Activated B cell treated with CpG ODN at 0.5 μM for 24 hours (primary cell): ENCODE measurements at regions not wholly inside any gene's neighbourhood (a gene's known extent, or its start where the extent isn't known, plus 50 kb on each side); places are given as distances from the start of the nearest gene placed in this dataset.

Experiments
- ATAC-seq: fragments of 200-7000 bp; cut with Tn5 transposase; one replicate; pipeline ENCODE4 v1.10.0; 2021; ENCODE audit warnings: low read depth, mild to moderate bottlenecking, moderate library complexity
- CTCF ChIA-PET: fragments of 350-600 bp; sonication (Branson Sonifier 250); formaldehyde crosslinking; loops from one replicate; lab custom pipeline; 2021; ENCODE audit warnings: antibody characterized with exemption; lab: Charles Lee
- POLR2A ChIA-PET: fragments of 350-600 bp; sonication (Branson Sonifier 250); formaldehyde crosslinking; loops from one replicate; lab custom pipeline; 2021; ENCODE audit warnings: antibody characterized with exemption; lab: Charles Lee
- DNase-seq: peaks from one replicate; pipeline ENCODE4 v3.0.0; 2022
- H3K27ac Mint-ChIP-seq: one replicate; pipeline ENCODE4 v1.8.0; 2020; ENCODE audit warnings: mixed read lengths
- H3K27me3 Mint-ChIP-seq: one replicate; pipeline ENCODE4 v1.8.0; 2021; ENCODE audit warnings: mixed read lengths
- H3K36me3 Mint-ChIP-seq: one replicate; pipeline ENCODE4 v1.8.0; 2021; ENCODE audit warnings: low read depth, mixed read lengths
- H3K4me1 Mint-ChIP-seq: one replicate; pipeline ENCODE4 v1.8.0; 2021; ENCODE audit warnings: mixed read lengths
- H3K4me3 Mint-ChIP-seq: one replicate; pipeline ENCODE4 v1.8.0; 2020; ENCODE audit warnings: mild to moderate bottlenecking, mixed read lengths
- H3K9me3 Mint-ChIP-seq: one replicate; pipeline ENCODE4 v1.8.0; 2020; ENCODE audit warnings: mixed read lengths
- intact Hi-C: fragments of 100-400 bp; cut with micrococcal nuclease; formaldehyde crosslinking; loops from one replicate; pipeline ENCODE4 v1.15.1; 2024
- TF ChIP-seq, protein P1 (sequence below): fragments of 200-600 bp; IDR thresholded peaks from one replicate; pipeline ENCODE4 v1.8.0; 2022; ENCODE audit warnings: antibody characterized with exemption, mild to moderate bottlenecking

- H3K36me3 Mint-ChIP-seq, result no peaks in the 10 kb centered on the region
- no peak for ATAC-seq
- ChIA-PET CTCF (no interaction called here), POLR2A (no interaction called here)
- peaks cover 53% of the 10 kb centered on the region for H3K27me3 Mint-ChIP-seq
- DNase-seq, result no peak
- no peak overlapping the region for H3K27ac Mint-ChIP-seq
- TF ChIP-seq, protein P1, sequence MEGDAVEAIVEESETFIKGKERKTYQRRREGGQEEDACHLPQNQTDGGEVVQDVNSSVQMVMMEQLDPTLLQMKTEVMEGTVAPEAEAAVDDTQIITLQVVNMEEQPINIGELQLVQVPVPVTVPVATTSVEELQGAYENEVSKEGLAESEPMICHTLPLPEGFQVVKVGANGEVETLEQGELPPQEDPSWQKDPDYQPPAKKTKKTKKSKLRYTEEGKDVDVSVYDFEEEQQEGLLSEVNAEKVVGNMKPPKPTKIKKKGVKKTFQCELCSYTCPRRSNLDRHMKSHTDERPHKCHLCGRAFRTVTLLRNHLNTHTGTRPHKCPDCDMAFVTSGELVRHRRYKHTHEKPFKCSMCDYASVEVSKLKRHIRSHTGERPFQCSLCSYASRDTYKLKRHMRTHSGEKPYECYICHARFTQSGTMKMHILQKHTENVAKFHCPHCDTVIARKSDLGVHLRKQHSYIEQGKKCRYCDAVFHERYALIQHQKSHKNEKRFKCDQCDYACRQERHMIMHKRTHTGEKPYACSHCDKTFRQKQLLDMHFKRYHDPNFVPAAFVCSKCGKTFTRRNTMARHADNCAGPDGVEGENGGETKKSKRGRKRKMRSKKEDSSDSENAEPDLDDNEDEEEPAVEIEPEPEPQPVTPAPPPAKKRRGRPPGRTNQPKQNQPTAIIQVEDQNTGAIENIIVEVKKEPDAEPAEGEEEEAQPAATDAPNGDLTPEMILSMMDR, result no peak
- intact Hi-C loops, result no loop called here
- no peak overlapping the region for H3K4me3 Mint-ChIP-seq
- no peaks in the 10 kb centered on the region for H3K9me3 Mint-ChIP-seq
- H3K4me1 Mint-ChIP-seq, result peaks cover 4% of the 10 kb centered on the region
Measured at GRCh38 chr9:129252937-129253802, 75.1 kb upstream of the IER5L start.

GRCh38 chr9:129250786-129251185 is 72.7 kb upstream of the IER5L start:
- CTCF ChIA-PET, result no interaction called here
- Mint-ChIP-seq H3K4me1 (no peaks in the 10 kb centered on the region), H3K27me3 (peaks cover 43% of the 10 kb centered on the region), H3K27ac (no peak overlapping the region), H3K4me3 (no peak overlapping the region), H3K9me3 (no peaks in the 10 kb centered on the region), H3K36me3 (no peaks in the 10 kb centered on the region)
- TF ChIP-seq, protein P1, result no peak
- intact Hi-C loops, result no loop called here
- DNase-seq (no peak), ATAC-seq (no peak)
- POLR2A ChIA-PET, result no interaction called here

- no peak overlapping the region for H3K27ac Mint-ChIP-seq
- no peak overlapping the region for H3K4me3 Mint-ChIP-seq
- intact Hi-C loops, result no loop called here
- DNase-seq, result no peak
- ATAC-seq, result no peak
- TF ChIP-seq, protein P1, result no peak
- peaks cover 42% of the 10 kb centered on the region for H3K27me3 Mint-ChIP-seq
- ChIA-PET CTCF (no interaction called here), POLR2A (no interaction called here)
- no peaks in the 10 kb centered on the region for H3K9me3 Mint-ChIP-seq
- H3K4me1 Mint-ChIP-seq, result no peaks in the 10 kb centered on the region
- H3K36me3 Mint-ChIP-seq, result no peaks in the 10 kb centered on the region
Measured at GRCh38 chr9:129247285-129248153, 69.5 kb upstream of the IER5L start.

- Mint-ChIP-seq H3K4me1 (no peaks in the 10 kb centered on the region), H3K4me3 (no peak overlapping the region), H3K36me3 (no peaks in the 10 kb centered on the region), H3K27ac (no peak overlapping the region), H3K9me3 (no peaks in the 10 kb centered on the region), H3K27me3 (peaks cover 39% of the 10 kb centered on the region)
- ATAC-seq (no peak), DNase-seq (no peak)
- intact Hi-C loops, result no loop called here
- ChIA-PET POLR2A (no interaction called here), CTCF (no interaction called here)
- TF ChIP-seq, protein P1, result no peak
Measured at GRCh38 chr9:129245276-129245675, 67.2 kb upstream of the IER5L start.

GRCh38 chr9:129242971-129243561 is 65.0 kb upstream of the IER5L start:
- TF ChIP-seq, protein P1, result no peak
- DNase-seq, result no peak
- no peak overlapping the region for H3K27ac Mint-ChIP-seq
- no peaks in the 10 kb centered on the region for H3K9me3 Mint-ChIP-seq
- no peak for ATAC-seq
- H3K27me3 Mint-ChIP-seq, result peaks cover 35% of the 10 kb centered on the region
- H3K4me1 Mint-ChIP-seq, result no peaks in the 10 kb centered on the region
- intact Hi-C loops, result no loop called here
- POLR2A ChIA-PET, result no interaction called here
- CTCF ChIA-PET, result no interaction called here
- H3K4me3 Mint-ChIP-seq, result no peak overlapping the region
- no peaks in the 10 kb centered on the region for H3K36me3 Mint-ChIP-seq
